Right lobe of liver (tissue), 4 donors: ENCODE measurements at regions not wholly inside any gene's neighbourhood (a gene's known extent, or its start where the extent isn't known, plus 50 kb on each side); places are given as distances from the start of the nearest gene placed in this dataset.

ENCODE experiments used
- POLR2A ChIP-seq: fragments of 450-650 bp; IDR thresholded peaks from one replicate; pipeline ENCODE4 v1.6.1; 2017; ENCODE audit warnings: antibody characterized with exemption, mild to moderate bottlenecking
- TF ChIP-seq, protein P1 (sequence below), 4 donors: fragments of 200-600 bp in 3 of 4; fragments of 450-650 bp in 1 of 4; IDR thresholded peaks; one replicate each; pipeline versions ENCODE4 v1.5.1 to v1.8.0; 2016 to 2022; ENCODE audit warnings: antibody characterized with exemption in 4 of 4, mild to moderate bottlenecking in 2 of 4
- donor health status: DM: no; HTN: no; CAD: no.
- donor health status: DM: no; HTN: no; CAD: no.
- donor health status: DM: no; HTN: yes; CAD: no.

DNA sequence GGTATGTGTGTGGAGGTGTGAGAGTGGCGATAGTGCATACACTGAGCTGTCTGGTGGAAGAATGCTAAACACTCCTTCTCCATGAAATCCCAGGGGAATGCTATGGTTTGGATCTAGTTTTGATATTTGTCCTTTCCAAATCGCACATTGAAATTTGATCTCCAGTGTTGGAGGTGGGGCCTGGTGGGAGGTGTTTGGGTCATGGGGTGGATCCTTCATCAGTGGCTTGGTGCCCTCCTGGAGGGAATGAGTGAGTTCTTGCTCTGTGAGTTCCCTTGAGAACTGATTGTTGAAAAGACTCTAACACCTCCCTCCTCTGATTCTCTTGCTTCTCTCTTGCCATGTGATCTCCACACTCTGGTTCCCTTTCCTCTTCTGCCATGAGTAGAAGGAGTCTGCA is 114.1 kb upstream of the HHIP start:
- TF ChIP-seq, protein P1, sequence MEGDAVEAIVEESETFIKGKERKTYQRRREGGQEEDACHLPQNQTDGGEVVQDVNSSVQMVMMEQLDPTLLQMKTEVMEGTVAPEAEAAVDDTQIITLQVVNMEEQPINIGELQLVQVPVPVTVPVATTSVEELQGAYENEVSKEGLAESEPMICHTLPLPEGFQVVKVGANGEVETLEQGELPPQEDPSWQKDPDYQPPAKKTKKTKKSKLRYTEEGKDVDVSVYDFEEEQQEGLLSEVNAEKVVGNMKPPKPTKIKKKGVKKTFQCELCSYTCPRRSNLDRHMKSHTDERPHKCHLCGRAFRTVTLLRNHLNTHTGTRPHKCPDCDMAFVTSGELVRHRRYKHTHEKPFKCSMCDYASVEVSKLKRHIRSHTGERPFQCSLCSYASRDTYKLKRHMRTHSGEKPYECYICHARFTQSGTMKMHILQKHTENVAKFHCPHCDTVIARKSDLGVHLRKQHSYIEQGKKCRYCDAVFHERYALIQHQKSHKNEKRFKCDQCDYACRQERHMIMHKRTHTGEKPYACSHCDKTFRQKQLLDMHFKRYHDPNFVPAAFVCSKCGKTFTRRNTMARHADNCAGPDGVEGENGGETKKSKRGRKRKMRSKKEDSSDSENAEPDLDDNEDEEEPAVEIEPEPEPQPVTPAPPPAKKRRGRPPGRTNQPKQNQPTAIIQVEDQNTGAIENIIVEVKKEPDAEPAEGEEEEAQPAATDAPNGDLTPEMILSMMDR (IDR thresholded peaks at IDR 0.05): no peak
- no peak for TF ChIP-seq POLR2A
